Osteocyte (in vitro differentiated cells): ENCODE measurements at regions not wholly inside any gene's neighbourhood (a gene's known extent, or its start where the extent isn't known, plus 50 kb on each side); places are given as distances from the start of the nearest gene placed in this dataset.

ENCODE experiments used
- DNase-seq: peaks from one replicate; pipeline ENCODE4 v3.0.0; 2021; ENCODE audit warnings: mixed read lengths; ENCODE audit not compliant: unreplicated experiment; ENCODE audit errors: extremely low spot score
- H3K27ac Mint-ChIP-seq: one replicate; pipeline ENCODE4 v1.8.0; 2021; ENCODE audit warnings: mild to moderate bottlenecking, mixed read lengths; ENCODE audit not compliant: unreplicated experiment
- H3K27me3 Mint-ChIP-seq: one replicate; pipeline ENCODE4 v1.8.0; 2021; ENCODE audit warnings: mixed read lengths; ENCODE audit not compliant: unreplicated experiment
- H3K36me3 Mint-ChIP-seq: one replicate; pipeline ENCODE4 v1.8.0; 2021; ENCODE audit warnings: mixed read lengths; ENCODE audit not compliant: unreplicated experiment
- H3K4me1 Mint-ChIP-seq: one replicate; pipeline ENCODE4 v1.8.0; 2021; ENCODE audit warnings: mixed read lengths; ENCODE audit not compliant: unreplicated experiment
- H3K4me3 Mint-ChIP-seq: one replicate; pipeline ENCODE4 v1.8.0; 2021; ENCODE audit warnings: mild to moderate bottlenecking, moderate library complexity, mixed read lengths; ENCODE audit not compliant: unreplicated experiment
- H3K9me3 Mint-ChIP-seq: one replicate; pipeline ENCODE4 v1.8.0; 2021; ENCODE audit warnings: mixed read lengths; ENCODE audit not compliant: unreplicated experiment
- TF ChIP-seq, protein P1 (sequence below): fragments of 200-600 bp; sonication (generic); IDR thresholded peaks from 2 replicates; pipeline ENCODE4 v1.5.0; 2021; ENCODE audit warnings: antibody characterized with exemption, mild to moderate bottlenecking, moderate library complexity

DNA sequence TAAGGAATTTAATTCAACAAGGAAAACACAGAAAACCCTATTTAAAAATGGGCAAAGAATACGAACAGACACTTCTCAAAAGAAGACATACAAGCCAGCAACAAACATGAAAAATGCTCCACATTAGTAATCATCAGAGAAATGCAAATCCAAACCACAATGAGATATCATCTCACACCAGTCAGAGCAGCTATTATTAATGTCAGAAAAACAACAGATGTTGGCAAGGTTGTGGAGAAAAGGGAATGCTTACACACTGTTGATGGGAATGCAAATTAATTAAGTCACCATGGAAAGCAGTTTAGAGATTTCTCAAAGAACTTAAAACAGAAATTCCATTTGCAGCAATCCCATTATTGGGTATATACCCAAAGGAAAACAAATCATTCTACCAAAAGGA lies 55.2 kb downstream of the GCC1 start:
- DNase-seq: no peak
- H3K4me1 Mint-ChIP-seq: no peaks in the 10 kb centered on the region
- TF ChIP-seq, protein P1, sequence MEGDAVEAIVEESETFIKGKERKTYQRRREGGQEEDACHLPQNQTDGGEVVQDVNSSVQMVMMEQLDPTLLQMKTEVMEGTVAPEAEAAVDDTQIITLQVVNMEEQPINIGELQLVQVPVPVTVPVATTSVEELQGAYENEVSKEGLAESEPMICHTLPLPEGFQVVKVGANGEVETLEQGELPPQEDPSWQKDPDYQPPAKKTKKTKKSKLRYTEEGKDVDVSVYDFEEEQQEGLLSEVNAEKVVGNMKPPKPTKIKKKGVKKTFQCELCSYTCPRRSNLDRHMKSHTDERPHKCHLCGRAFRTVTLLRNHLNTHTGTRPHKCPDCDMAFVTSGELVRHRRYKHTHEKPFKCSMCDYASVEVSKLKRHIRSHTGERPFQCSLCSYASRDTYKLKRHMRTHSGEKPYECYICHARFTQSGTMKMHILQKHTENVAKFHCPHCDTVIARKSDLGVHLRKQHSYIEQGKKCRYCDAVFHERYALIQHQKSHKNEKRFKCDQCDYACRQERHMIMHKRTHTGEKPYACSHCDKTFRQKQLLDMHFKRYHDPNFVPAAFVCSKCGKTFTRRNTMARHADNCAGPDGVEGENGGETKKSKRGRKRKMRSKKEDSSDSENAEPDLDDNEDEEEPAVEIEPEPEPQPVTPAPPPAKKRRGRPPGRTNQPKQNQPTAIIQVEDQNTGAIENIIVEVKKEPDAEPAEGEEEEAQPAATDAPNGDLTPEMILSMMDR: no peak
- no peaks in the 10 kb centered on the region for H3K36me3 Mint-ChIP-seq
- H3K27me3 Mint-ChIP-seq: peaks cover 43% of the 10 kb centered on the region
- H3K27ac Mint-ChIP-seq: no peak overlapping the region
- no peak overlapping the region for H3K4me3 Mint-ChIP-seq
- H3K9me3 Mint-ChIP-seq: peaks cover 5% of the 10 kb centered on the region

DNA sequence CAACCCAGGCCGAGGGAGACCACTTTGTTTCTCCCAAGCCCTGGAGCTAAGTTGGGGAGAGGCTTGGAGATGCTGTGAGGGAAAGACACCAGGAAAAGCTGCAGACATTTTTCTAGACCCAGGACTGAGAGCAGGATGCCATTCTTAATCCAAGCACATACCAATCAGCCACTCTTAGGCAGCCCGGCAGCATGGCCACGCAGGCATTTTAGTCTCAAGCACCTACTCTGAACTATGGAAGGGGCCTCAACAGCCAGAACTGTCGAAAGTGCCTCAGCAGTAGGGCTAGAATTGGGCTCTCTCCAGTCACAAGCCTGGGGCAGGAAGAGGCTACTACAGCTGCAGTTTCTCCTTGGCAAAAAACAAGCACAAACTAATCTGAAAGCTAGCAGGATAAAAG lies 57.8 kb downstream of the GCC1 start:
- DNase-seq: no peak
- no peak overlapping the region for H3K4me3 Mint-ChIP-seq
- peaks cover 5% of the 10 kb centered on the region for H3K9me3 Mint-ChIP-seq
- H3K36me3 Mint-ChIP-seq: no peaks in the 10 kb centered on the region
- no peak overlapping the region for H3K27ac Mint-ChIP-seq
- H3K27me3 Mint-ChIP-seq: peaks cover 45% of the 10 kb centered on the region
- TF ChIP-seq, protein P1: no peak
- no peaks in the 10 kb centered on the region for H3K4me1 Mint-ChIP-seq

DNA sequence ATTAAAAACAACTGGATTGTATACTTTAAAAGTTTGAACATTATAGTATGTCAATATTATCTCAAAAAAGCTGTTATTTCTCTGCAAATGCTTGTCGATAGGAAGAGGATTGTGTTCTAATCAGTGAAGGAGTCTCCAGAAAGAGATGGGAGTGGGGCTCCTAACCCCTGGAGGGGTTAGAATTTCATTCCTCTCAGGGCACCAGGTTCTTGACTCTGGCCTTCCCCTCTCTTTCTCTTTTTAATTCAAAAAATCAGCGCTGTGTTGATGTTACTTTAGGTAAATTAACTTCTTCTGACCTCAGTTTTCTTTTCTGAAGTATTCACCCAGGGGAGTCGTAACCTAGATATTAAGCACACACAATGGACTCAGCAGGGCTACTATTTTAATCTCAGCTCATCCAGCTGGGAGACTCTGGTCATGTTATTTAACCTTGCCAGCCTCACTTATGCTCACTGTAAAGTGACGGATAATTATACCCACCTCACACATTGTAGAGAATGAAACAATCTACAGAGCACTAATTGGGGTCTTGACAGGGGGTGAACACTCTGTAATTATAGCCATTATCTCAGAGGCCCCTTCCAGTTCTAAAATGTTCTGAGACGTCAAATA lies 59.4 kb downstream of the GCC1 start:
- H3K36me3 Mint-ChIP-seq: no peaks in the 10 kb centered on the region
- no peak overlapping the region for H3K27ac Mint-ChIP-seq
- no peaks in the 10 kb centered on the region for H3K4me1 Mint-ChIP-seq
- peaks cover 5% of the 10 kb centered on the region for H3K9me3 Mint-ChIP-seq
- TF ChIP-seq, protein P1: no peak
- DNase-seq: no peak
- no peak overlapping the region for H3K4me3 Mint-ChIP-seq
- peaks cover 42% of the 10 kb centered on the region for H3K27me3 Mint-ChIP-seq

DNA sequence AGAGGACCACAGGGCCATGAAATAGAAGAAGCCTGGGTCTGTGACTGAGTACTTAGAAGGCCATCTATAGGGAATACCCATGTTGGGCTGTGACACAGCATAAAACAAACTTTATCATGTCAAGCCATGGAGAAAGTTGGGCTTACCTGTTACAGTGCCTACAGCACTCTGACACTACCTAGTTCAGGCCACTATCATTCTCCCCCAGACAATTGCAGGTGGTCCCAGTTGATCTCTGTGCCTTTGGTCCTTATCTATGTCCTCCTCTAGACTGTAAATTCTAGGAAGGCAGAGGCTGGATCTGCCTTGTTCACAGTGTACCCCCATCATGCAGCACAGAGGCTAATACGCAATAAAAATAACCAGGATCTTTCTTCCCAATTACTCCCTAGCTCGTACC lies 69.1 kb downstream of the GCC1 start:
- Mint-ChIP-seq H3K36me3 (no peaks in the 10 kb centered on the region), H3K27me3 (peaks cover 23% of the 10 kb centered on the region), H3K4me1 (no peaks in the 10 kb centered on the region), H3K9me3 (no peaks in the 10 kb centered on the region), H3K4me3 (no peak overlapping the region), H3K27ac (no peak overlapping the region)
- no peak for DNase-seq
- TF ChIP-seq, protein P1: no peak

DNA sequence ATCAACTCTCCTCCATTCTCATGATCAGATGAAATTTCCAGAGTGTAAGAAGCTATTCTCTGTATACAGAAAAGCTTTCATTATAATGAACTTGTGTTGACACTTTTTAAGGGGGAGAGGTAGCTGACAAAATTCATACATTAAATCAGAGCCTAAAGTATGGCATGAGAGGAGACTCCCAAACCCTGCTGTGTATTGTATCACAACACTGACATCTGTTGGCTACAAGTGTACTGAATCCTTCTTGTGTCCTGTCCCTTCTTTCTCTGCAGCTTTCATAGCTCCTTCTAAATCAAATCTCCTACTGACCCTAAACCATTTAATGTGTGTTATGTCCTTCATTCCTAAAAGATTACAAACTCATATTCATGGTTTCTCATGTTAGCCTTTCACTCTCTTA lies 70.9 kb downstream of the GCC1 start:
- no peak for DNase-seq
- no peak overlapping the region for H3K27ac Mint-ChIP-seq
- TF ChIP-seq, protein P1: peak; percentile 66
- no peaks in the 10 kb centered on the region for H3K4me1 Mint-ChIP-seq
- no peaks in the 10 kb centered on the region for H3K36me3 Mint-ChIP-seq
- no peak overlapping the region for H3K4me3 Mint-ChIP-seq
- no peaks in the 10 kb centered on the region for H3K9me3 Mint-ChIP-seq
- peaks cover 34% of the 10 kb centered on the region for H3K27me3 Mint-ChIP-seq
